Fibroblast of skin of scalp (primary cell): ENCODE measurements at regions not wholly inside any gene's neighbourhood (a gene's known extent, or its start where the extent isn't known, plus 50 kb on each side); places are given as distances from the start of the nearest gene placed in this dataset.
"Not testable (repeated sequence)": the region's sequence is repeated elsewhere in the genome, so short reads cannot be mapped to it uniquely, and the experiment has no call there.

ENCODE experiments used
- DNase-seq: peaks from one replicate; pipeline ENCODE4 v3.0.0-alpha.2; 2013

DNA sequence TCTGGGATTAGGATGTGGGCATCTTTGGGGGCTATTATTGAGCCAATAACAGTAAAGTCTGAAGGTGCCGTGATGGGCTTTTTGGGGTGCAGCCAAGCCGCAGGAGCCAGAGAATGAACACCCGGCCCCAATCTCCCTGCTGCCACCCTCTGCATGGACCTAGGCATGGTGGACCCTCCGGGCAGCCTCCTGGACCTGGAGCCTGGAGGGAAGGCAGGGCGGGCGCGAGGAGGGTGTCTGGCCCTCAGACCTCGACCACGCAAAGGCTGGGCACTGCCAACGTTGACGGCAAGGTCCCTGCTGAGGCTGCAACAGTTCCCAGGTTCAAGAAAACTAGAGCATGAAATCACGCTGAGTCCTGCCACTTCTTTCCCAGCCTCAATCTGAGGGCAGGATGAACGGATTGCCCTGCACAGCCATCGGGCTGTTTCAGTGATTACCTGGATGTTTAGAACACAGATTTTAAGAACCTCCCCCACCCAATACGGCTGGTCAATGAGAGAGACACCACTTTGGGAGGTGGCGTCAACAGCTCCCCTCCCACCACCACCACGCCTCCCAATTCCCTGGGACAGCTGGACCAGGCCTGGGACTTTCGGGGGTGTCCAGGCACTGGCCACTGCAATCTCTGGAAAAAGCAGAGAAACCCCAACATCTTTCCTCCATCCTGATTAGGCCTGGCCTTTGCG is 147.4 kb downstream of the NPIPB11 start:
- not testable (repeated sequence) for DNase-seq

DNA sequence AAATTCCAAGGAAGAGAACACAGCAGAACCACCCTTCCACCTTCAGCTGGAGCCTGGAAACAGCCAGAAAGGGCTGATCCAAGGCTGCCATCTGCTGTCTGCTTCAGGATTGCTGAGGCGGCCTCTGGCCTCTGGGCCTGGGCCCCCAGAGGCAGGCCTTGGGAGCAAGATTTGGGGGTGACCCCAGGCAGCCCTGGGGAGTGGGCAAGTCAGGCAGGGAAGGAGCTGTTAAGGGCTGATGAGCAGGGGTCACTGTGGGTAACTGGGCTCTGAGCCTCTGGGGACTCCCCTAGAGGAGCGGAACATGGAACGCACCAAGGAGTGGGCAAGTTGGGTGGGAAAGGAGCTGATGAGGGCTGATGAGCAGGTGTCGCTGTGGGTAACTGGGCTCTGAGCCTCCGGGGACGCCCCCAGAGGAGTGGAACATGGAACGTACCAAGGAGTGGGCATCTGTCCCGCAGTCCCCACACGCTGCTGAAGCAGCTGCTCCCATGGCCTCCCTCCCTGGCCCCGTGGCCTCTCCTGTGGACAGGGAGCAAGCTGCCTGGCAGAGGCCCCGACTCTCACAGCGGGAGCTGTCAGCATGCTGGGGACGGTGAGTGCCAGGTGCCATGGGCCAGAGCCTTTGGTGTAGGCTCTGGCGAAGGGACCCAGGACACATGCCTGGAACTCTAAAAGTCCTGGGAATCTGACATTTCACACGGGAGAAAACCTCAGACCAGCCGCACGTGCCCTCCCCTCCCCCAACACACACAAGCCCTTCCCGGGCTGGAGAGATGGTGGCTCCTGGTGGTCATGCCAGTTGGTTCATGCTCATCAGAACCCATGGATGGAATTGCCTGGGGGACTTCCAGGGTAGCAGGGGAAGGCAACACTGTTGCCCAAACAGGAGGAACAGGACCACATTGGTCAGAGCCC is 148.8 kb downstream of the NPIPB11 start:
- DNase-seq: peak; percentile 36

GRCh38 chr16:29256501-29256981 is 150.0 kb downstream of the NPIPB11 start:
- no peak for DNase-seq

- not testable (repeated sequence) for DNase-seq
Observed at GRCh38 chr16:29255957-29256356, 150.6 kb downstream of the NPIPB11 start.

- DNase-seq: not testable (repeated sequence)
Observed at GRCh38 chr16:29255496-29255796, 151.1 kb downstream of the NPIPB11 start.

- no peak for DNase-seq
Observed at GRCh38 chr16:29254676-29255495, 151.6 kb downstream of the NPIPB11 start.

GRCh38 chr16:29253716-29254590 is 152.6 kb downstream of the NPIPB11 start:
- DNase-seq: not testable (repeated sequence)

DNA sequence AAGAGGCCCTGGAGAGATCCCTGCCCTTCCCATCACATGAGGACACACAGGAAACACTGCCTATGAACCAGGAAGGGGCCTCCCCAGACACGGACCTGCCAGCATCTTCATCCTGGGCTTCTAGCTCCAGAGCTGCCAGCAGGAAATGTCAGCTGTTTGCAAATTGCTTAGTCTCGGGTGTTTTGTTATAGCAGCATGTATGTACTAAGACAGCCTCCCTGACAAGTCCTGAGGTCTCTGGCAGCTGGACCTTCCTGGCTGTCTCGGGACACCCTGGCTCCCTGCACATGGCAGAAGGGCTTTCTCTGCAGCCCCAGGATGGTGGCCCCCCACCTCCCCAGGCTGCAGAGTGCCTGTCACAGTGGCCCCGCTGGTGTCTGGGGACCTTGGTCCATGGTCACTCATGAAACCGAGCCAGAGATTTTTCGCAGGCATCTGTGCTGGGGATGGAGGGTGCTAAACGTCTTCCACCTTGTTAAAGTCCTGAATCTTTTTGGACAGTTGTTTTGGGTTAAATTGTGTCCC is 153.4 kb downstream of the NPIPB11 start:
- DNase-seq: not testable (repeated sequence)

- not testable (repeated sequence) for DNase-seq
Observed at GRCh38 chr16:29252311-29252710, 154.2 kb downstream of the NPIPB11 start.

DNA sequence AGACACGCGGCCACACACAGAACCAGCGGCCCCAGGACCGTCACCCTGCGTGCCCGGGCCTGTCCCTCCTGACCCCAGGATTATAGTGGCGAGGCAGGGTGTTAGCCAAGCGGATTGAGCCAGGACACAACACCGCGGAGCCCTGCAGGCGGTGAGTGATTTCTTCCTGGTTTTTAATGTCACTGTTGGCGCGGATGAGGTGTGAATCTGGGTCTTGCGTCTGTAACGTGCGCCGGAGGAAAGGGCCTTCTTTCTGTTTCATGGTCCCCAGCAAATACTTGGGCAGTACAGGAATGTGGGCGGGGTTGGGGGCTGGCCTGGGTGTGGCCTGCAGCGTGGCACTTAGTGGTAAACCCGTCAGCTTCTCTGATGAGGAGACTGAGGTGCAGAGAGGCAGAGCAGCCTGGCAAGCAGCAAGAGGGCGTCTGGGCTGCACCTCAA is 154.9 kb downstream of the NPIPB11 start:
- DNase-seq: peak; percentile 41

DNA sequence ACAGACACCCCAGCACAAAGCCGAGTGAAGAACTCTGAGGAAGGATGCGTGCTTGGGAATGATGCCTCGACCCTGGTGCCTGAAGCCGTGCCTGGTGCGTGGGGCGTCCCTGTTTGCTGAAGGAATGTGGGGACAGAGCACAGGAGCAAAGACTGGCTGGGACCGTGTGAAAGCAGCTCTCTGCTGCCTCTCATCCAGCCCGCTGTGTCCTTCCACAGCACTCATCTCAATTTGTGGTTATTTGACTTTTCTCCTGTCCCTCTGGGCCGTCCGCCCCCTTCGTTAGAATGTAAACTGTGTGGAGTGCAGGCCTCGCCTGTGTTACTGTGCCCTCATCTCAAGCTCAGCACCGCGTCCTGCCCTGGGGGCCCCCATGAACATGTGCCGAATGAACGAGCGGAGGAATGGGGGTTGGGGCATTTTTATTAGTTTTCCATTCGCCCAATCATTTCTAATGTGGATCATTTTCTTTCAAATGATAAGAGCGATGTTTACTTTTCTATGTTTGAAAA is 155.5 kb downstream of the NPIPB11 start:
- DNase-seq: not testable (repeated sequence)

- DNase-seq: not testable (repeated sequence)
Observed at GRCh38 chr16:29250469-29250868, 156.0 kb downstream of the NPIPB11 start.

- not testable (repeated sequence) for DNase-seq
Observed at GRCh38 chr16:29248940-29249318, 157.6 kb downstream of the NPIPB11 start.

DNA sequence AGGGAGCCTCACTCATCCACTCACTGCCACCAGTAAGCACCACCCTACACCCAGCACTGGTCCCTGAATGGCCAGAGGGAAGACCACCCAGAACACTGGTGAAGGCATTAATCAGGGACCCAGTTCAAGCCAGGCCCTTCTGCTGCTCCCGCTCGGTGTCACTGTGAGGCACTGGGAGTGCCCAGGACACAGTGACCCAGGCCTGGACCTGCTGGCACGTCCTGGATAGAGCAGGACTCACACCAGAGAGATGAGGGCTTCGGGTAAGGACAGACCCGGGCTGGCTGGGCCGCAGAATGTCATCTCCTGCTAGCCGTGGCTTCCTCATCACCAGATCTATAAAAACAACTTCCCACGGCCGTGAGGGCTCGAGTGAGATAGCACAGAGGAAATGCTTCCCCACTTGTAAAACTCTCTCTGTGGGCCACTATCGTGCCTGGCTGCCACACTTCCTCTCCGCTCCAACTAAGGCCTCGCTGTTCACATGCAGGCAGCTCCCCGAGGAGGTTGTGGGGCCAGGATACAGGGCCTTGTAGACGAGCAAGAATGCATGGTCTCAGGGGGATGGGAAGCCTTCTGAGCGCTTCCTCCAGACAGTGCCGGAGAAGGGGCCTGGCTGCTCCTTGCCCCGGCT is 158.1 kb downstream of the NPIPB11 start:
- DNase-seq: peak; percentile 35

DNA sequence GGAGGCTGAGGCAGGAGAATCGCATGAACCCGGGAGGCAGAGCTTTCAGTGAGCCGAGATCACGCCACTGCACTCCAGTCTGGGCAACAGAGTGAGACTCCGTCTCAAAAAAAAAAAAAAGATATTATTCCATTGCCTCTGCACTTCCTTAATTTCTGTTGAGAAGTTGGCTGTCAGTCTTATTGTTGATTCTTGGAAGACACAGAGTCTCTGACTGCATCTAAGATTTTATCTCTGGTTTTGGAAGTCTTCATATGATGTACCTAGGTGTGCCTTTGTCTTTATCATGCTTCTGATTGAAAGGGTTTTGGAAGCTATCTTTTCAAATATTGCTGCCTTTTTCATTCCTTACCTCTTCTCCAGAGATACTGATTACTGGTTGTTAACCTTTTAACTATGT is 160.4 kb downstream of the NPIPB11 start:
- not testable (repeated sequence) for DNase-seq

- no peak for DNase-seq
Observed at GRCh38 chr16:29237971-29238370, 168.5 kb downstream of the NPIPB11 start.

- not testable (repeated sequence) for DNase-seq
Observed at GRCh38 chr16:29237495-29237894, 169.0 kb downstream of the NPIPB11 start.

DNA sequence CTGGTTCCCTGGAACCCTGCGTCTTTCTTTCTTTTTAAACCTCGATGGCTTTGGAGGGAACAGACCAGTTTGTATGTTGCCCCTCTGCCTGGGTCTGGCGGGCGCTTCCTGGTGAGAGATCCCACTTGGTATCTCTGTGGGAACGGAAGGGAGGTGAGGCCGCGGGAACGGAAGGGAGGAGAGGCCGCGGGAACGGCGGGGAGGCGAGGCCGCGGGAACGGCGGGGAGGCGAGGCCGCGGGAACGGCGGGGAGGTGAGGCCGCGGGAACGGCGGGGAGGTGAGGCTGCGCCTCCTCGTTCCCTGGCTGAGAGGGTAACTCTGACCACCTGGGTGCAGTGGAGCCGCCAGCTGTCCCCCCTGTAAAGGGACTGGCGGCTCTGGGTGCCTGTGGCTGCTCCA is 169.5 kb downstream of the NPIPB11 start:
- DNase-seq: not testable (repeated sequence)

DNA sequence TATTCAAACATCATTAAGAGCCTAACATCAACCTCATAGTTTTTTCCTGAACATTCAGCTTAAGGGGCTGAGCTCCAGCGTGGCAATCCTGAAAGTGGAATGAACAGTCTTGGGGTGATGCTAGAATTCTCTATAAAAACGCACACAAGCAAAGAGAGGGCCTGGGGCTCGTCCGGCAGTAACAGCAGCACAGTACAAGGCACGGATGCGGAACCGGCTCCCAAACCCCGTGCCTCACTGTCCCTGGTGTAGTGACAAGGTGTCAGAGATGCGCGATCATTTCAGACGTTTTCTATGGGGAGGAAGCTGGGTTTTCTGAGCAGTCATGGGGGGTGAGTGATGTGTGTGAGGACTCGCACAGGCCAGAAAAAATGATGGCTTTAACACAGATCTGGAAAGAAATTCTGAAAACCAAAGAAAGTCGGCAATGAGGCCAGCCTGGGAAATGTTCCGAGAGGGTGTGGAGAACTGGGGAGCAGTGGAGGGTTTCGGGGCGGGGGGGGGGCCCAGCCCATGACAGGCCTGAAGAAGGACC is 170.6 kb downstream of the NPIPB11 start:
- not testable (repeated sequence) for DNase-seq

- DNase-seq: not testable (repeated sequence)
Observed at GRCh38 chr16:29234536-29235275, 171.8 kb downstream of the NPIPB11 start.
